ENCODE measurements at regions not wholly inside any gene's neighbourhood (a gene's known extent, or its start where the extent isn't known, plus 50 kb on each side); places are given as distances from the start of the nearest gene placed in this dataset.

GRCh38 chr13:24108615-24108965, 51.9 kb upstream of the SPATA13 start:
- Histone ChIP-seq H3K4me2 (replicated peaks; ENCODE audit: extremely low read depth, low read length, poor library complexity, severe bottlenecking) (no peak overlapping the region), H2AFZ (ENCODE audit: insufficient read depth, low read depth, low read length, poor library complexity, severe bottlenecking) (no peak overlapping the region), H3K36me3 (replicated peaks in 1 of 2; ENCODE audit: control insufficient read depth in 1 of 2, insufficient read depth in 2 of 2, low read length in 2 of 2) (no peaks in the 10 kb centered on the region), H3K4me3 (replicated peaks in 1 of 3; ENCODE audit: low read depth in 2 of 3, low read length in 3 of 3) (no peak overlapping the region), H3K4me1 (ENCODE audit: control insufficient read depth in 1 of 2, insufficient read depth in 2 of 2, low read length in 2 of 2) (no peaks in the 10 kb centered on the region), H3K9ac (ENCODE audit: insufficient read depth, low read length, poor library complexity, severe bottlenecking) (no peak overlapping the region), H3K79me2 (ENCODE audit: insufficient read depth, low read length) (no peaks in the 10 kb centered on the region), H3K27ac (ENCODE audit: low read depth in 1 of 2, low read length in 2 of 2) (no peak overlapping the region), H4K20me1 (ENCODE audit: insufficient read depth, low read length) (no peaks in the 10 kb centered on the region), H3K27me3 (ENCODE audit: control insufficient read depth in 2 of 2, insufficient read depth in 2 of 2, low read length in 2 of 2) (no peaks in the 10 kb centered on the region), H3K9me3 (replicated peaks in 1 of 2; ENCODE audit: control insufficient read depth in 1 of 2, insufficient read depth in 1 of 2, low read length in 2 of 2) (no peaks in the 10 kb centered on the region)
- Mint-ChIP-seq H3K4me1 (no peaks in the 10 kb centered on the region), H3K27ac (no peak overlapping the region), H3K36me3 (no peaks in the 10 kb centered on the region), H3K27me3 (ENCODE audit: low read depth in 3 of 3) (peaks cover 5 to 10% (median 8%) of the 10 kb centered on the region in 3 donors), H3K4me3 (no peak overlapping the region), H3K9me3 (peaks cover 0 to 1% (median 0%) of the 10 kb centered on the region in 7 donors)
- intact Hi-C loops (cut with micrococcal nuclease): no loop called here
- TF ChIP-seq, protein P1, sequence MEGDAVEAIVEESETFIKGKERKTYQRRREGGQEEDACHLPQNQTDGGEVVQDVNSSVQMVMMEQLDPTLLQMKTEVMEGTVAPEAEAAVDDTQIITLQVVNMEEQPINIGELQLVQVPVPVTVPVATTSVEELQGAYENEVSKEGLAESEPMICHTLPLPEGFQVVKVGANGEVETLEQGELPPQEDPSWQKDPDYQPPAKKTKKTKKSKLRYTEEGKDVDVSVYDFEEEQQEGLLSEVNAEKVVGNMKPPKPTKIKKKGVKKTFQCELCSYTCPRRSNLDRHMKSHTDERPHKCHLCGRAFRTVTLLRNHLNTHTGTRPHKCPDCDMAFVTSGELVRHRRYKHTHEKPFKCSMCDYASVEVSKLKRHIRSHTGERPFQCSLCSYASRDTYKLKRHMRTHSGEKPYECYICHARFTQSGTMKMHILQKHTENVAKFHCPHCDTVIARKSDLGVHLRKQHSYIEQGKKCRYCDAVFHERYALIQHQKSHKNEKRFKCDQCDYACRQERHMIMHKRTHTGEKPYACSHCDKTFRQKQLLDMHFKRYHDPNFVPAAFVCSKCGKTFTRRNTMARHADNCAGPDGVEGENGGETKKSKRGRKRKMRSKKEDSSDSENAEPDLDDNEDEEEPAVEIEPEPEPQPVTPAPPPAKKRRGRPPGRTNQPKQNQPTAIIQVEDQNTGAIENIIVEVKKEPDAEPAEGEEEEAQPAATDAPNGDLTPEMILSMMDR (IDR thresholded peaks at IDR 0.05): no peak
- no peak for DNase-seq
- 95% methylated on average over 5 of the region's 7 CpGs for WGBS (ENCODE audit: insufficient coverage)

DNA sequence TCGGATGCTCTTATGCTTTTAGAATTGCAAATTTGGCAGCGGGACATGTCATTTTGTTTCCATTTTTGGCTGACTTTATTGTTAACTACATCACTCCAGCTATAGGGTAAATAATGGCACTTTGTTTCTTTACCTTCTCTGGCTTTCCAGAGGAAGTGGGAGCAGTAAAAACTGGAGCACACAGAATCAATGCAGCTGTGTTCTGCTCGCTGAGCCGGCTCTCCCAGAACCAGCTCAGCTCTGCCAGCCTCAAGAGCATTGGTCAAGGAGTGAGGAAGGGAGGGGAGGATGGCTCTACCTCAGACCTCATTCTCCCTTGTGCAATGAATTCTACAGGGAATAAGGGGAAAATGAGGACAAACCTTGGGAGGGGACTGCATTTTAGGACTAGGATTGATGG, 50.5 kb upstream of the SPATA13 start:
- Histone ChIP-seq H3K4me3 (replicated peaks in 1 of 3; ENCODE audit: low read depth in 2 of 3, low read length in 3 of 3) (no peak overlapping the region), H3K4me2 (replicated peaks; ENCODE audit: extremely low read depth, low read length, poor library complexity, severe bottlenecking) (no peak overlapping the region), H3K4me1 (ENCODE audit: control insufficient read depth in 1 of 2, insufficient read depth in 2 of 2, low read length in 2 of 2) (no peaks in the 10 kb centered on the region), H3K27me3 (ENCODE audit: control insufficient read depth in 2 of 2, insufficient read depth in 2 of 2, low read length in 2 of 2) (no peaks in the 10 kb centered on the region), H3K36me3 (replicated peaks in 1 of 2; ENCODE audit: control insufficient read depth in 1 of 2, insufficient read depth in 2 of 2, low read length in 2 of 2) (no peaks in the 10 kb centered on the region), H3K9ac (ENCODE audit: insufficient read depth, low read length, poor library complexity, severe bottlenecking) (no peak overlapping the region), H3K79me2 (ENCODE audit: insufficient read depth, low read length) (no peaks in the 10 kb centered on the region), H2AFZ (ENCODE audit: insufficient read depth, low read depth, low read length, poor library complexity, severe bottlenecking) (no peak overlapping the region), H4K20me1 (ENCODE audit: insufficient read depth, low read length) (no peaks in the 10 kb centered on the region), H3K9me3 (replicated peaks in 1 of 2; ENCODE audit: control insufficient read depth in 1 of 2, insufficient read depth in 1 of 2, low read length in 2 of 2) (no peaks in the 10 kb centered on the region), H3K27ac (ENCODE audit: low read depth in 1 of 2, low read length in 2 of 2) (no peak overlapping the region)
- no CpG with 5 or more reads among the region's 4 CpGs for WGBS (ENCODE audit: insufficient coverage)
- Mint-ChIP-seq H3K27ac (no peak overlapping the region), H3K4me1 (no peaks in the 10 kb centered on the region), H3K4me3 (no peak overlapping the region), H3K27me3 (ENCODE audit: low read depth in 3 of 3) (peaks cover 3 to 10% (median 8%) of the 10 kb centered on the region in 3 donors), H3K9me3 (peaks cover 0 to 1% (median 0%) of the 10 kb centered on the region in 7 donors), H3K36me3 (no peaks in the 10 kb centered on the region)
- no peak for DNase-seq
- TF ChIP-seq, protein P1 (IDR thresholded peaks at IDR 0.05): no peak
- intact Hi-C loops (cut with micrococcal nuclease): no loop called here
